ENCODE measurements at regions not wholly inside any gene's neighbourhood (a gene's known extent, or its start where the extent isn't known, plus 50 kb on each side); places are given as distances from the start of the nearest gene placed in this dataset.
"Not testable (repeated sequence)": the region's sequence is repeated elsewhere in the genome, so short reads cannot be mapped to it uniquely, and the experiment has no call there.

- Histone ChIP-seq H3K9me3 (no peaks in the 10 kb centered on the region), H3K27me3 (no peaks in the 10 kb centered on the region), H3K36me3 (no peaks in the 10 kb centered on the region), H3K4me3 (no peak overlapping the region)
- no peak for DNase-seq
Observed at GRCh38 chr22:22749167-22749758, 104.8 kb downstream of the GGTLC2 start.

- no peak overlapping the region for H3K4me3 ChIP-seq
- DNase-seq: no peak
- H3K9me3 ChIP-seq: no peaks in the 10 kb centered on the region
- H3K36me3 ChIP-seq: no peaks in the 10 kb centered on the region
- H3K27me3 ChIP-seq: no peaks in the 10 kb centered on the region
Observed at GRCh38 chr22:22750335-22751042, 106.1 kb downstream of the GGTLC2 start.

GRCh38 chr22:22751043-22751603, 106.7 kb downstream of the GGTLC2 start:
- Histone ChIP-seq H3K36me3 (no peaks in the 10 kb centered on the region), H3K4me3 (no peak overlapping the region), H3K27me3 (no peaks in the 10 kb centered on the region), H3K9me3 (no peaks in the 10 kb centered on the region)
- no peak for DNase-seq

- H3K4me3 ChIP-seq: no peak overlapping the region
- H3K36me3 ChIP-seq: no peaks in the 10 kb centered on the region
- no peaks in the 10 kb centered on the region for H3K9me3 ChIP-seq
- H3K27me3 ChIP-seq: no peaks in the 10 kb centered on the region
- no peak for DNase-seq
Observed at GRCh38 chr22:22752199-22752555, 107.8 kb downstream of the GGTLC2 start.

GRCh38 chr22:22752556-22753477, 108.4 kb downstream of the GGTLC2 start:
- Histone ChIP-seq H3K4me3 (no peak overlapping the region), H3K9me3 (no peaks in the 10 kb centered on the region), H3K36me3 (no peaks in the 10 kb centered on the region), H3K27me3 (no peaks in the 10 kb centered on the region)
- DNase-seq: peak; percentile 32

GRCh38 chr22:22753526-22754267, 109.3 kb downstream of the GGTLC2 start:
- H3K4me3 ChIP-seq: no peak overlapping the region
- DNase-seq: peak; percentile 56
- no peaks in the 10 kb centered on the region for H3K9me3 ChIP-seq
- H3K36me3 ChIP-seq: no peaks in the 10 kb centered on the region
- H3K27me3 ChIP-seq: no peaks in the 10 kb centered on the region

- H3K9me3 ChIP-seq: no peaks in the 10 kb centered on the region
- H3K27me3 ChIP-seq: no peaks in the 10 kb centered on the region
- H3K4me3 ChIP-seq: no peak overlapping the region
- no peaks in the 10 kb centered on the region for H3K36me3 ChIP-seq
- no peak for DNase-seq
Observed at GRCh38 chr22:22754268-22754657, 109.8 kb downstream of the GGTLC2 start.

GRCh38 chr22:22754961-22755777, 110.8 kb downstream of the GGTLC2 start:
- Histone ChIP-seq H3K27me3 (no peaks in the 10 kb centered on the region), H3K9me3 (no peaks in the 10 kb centered on the region), H3K4me3 (no peak overlapping the region), H3K36me3 (no peaks in the 10 kb centered on the region)
- no peak for DNase-seq

GRCh38 chr22:22755778-22756100, 111.3 kb downstream of the GGTLC2 start:
- no peak for DNase-seq
- Histone ChIP-seq H3K9me3 (no peaks in the 10 kb centered on the region), H3K4me3 (no peak overlapping the region), H3K36me3 (no peaks in the 10 kb centered on the region), H3K27me3 (no peaks in the 10 kb centered on the region)

GRCh38 chr22:22756109-22756508, 111.7 kb downstream of the GGTLC2 start:
- no peaks in the 10 kb centered on the region for H3K9me3 ChIP-seq
- H3K4me3 ChIP-seq: no peak overlapping the region
- DNase-seq: no peak
- H3K36me3 ChIP-seq: no peaks in the 10 kb centered on the region
- H3K27me3 ChIP-seq: no peaks in the 10 kb centered on the region

GRCh38 chr22:22756551-22757201, 112.3 kb downstream of the GGTLC2 start:
- H3K27me3 ChIP-seq, H3K4me3 ChIP-seq, DNase-seq, H3K9me3 ChIP-seq, H3K36me3 ChIP-seq: not testable (repeated sequence)

- not testable (repeated sequence) for H3K27me3 ChIP-seq, DNase-seq, H3K9me3 ChIP-seq, H3K4me3 ChIP-seq, H3K36me3 ChIP-seq
Observed at GRCh38 chr22:22758101-22758807, 113.8 kb downstream of the GGTLC2 start.

GRCh38 chr22:22759371-22759770, 115.0 kb downstream of the GGTLC2 start:
- H3K4me3 ChIP-seq: no peak overlapping the region
- H3K36me3 ChIP-seq: no peaks in the 10 kb centered on the region
- H3K9me3 ChIP-seq: no peaks in the 10 kb centered on the region
- H3K27me3 ChIP-seq: no peaks in the 10 kb centered on the region
- DNase-seq: no peak

GRCh38 chr22:22759889-22760546, 115.6 kb downstream of the GGTLC2 start:
- Histone ChIP-seq H3K9me3 (no peaks in the 10 kb centered on the region), H3K4me3 (no peak overlapping the region), H3K27me3 (no peaks in the 10 kb centered on the region), H3K36me3 (no peaks in the 10 kb centered on the region)
- DNase-seq: no peak

GRCh38 chr22:22761606-22761962, 117.2 kb downstream of the GGTLC2 start:
- H3K27me3 ChIP-seq: no peaks in the 10 kb centered on the region
- no peaks in the 10 kb centered on the region for H3K9me3 ChIP-seq
- no peak overlapping the region for H3K4me3 ChIP-seq
- DNase-seq: no peak
- H3K36me3 ChIP-seq: no peaks in the 10 kb centered on the region

Data from MG63 (cell line).